IMR-90 (cell line): ENCODE measurements at regions not wholly inside any gene's neighbourhood (a gene's known extent, or its start where the extent isn't known, plus 50 kb on each side); places are given as distances from the start of the nearest gene placed in this dataset.

Experiments
- ATAC-seq: fragments of 200-7000 bp; cut with Tn5 transposase; 2 replicates; pipeline ENCODE4 v1.9.1; 2020; ENCODE audit warnings: low read depth, mild to moderate bottlenecking, moderate library complexity
- BruUV-seq: library from RNA; stranded (reverse); fragments of 400-500 nt; replicated peaks from 2 replicates; lab custom pipeline; 2021; lab: Mats Ljungman, UMichigan
- CTCF ChIA-PET: fragments of 300-600 bp; formaldehyde crosslinking; extraction: SDS; loops from one replicate; lab custom pipeline; 2021; ENCODE audit warnings: antibody characterized with exemption; lab: Yijun Ruan, JAX
- POLR2A ChIA-PET: fragments of 300-600 bp; sonication (Branson Sonifier 250); formaldehyde crosslinking; loops from one replicate; lab custom pipeline; 2022; ENCODE audit warnings: antibody characterized with exemption; ENCODE audit not compliant: unreplicated experiment; lab: Charles Lee
- DNase-seq: peaks from one replicate; pipeline ENCODE4 v3.0.0; 2013
- H2AFZ ChIP-seq: replicated peaks from 2 replicates; pipeline ENCODE3; 2013; ENCODE audit warnings: low read length, mild to moderate bottlenecking; ENCODE audit not compliant: poor library complexity
- H2AK5ac ChIP-seq: 2 replicates; pipeline ENCODE4 v1.6.1; 2013; ENCODE audit warnings: low read depth, low read length, inconsistent platforms
- H2AK9ac ChIP-seq: replicated peaks from 2 replicates; pipeline ENCODE3; 2013; ENCODE audit warnings: mild to moderate bottlenecking, low read depth, low read length, moderate library complexity; ENCODE audit not compliant: poor library complexity
- H2BK120ac ChIP-seq: 2 replicates; pipeline ENCODE4 v1.6.1; 2013; ENCODE audit warnings: low read depth, low read length, inconsistent platforms
- H2BK15ac ChIP-seq: 3 replicates; pipeline ENCODE4 v1.6.1; 2013; ENCODE audit warnings: low read depth, low read length, inconsistent platforms
- H2BK20ac ChIP-seq: 2 replicates; pipeline ENCODE4 v1.6.1; 2013; ENCODE audit warnings: low read depth, mild to moderate bottlenecking, inconsistent platforms, low read length, moderate library complexity
- H2BK5ac ChIP-seq: 2 replicates; pipeline ENCODE4 v1.6.1; 2013; ENCODE audit warnings: mild to moderate bottlenecking, low read depth, low read length, inconsistent platforms; ENCODE audit not compliant: poor library complexity, severe bottlenecking
- H3K14ac ChIP-seq: replicated peaks from 2 replicates; pipeline ENCODE4 v1.6.1; 2013; ENCODE audit warnings: low read depth, low read length, inconsistent platforms
- H3K18ac ChIP-seq: 2 replicates; pipeline ENCODE4 v1.6.1; 2013; ENCODE audit warnings: low read depth, low read length, control low read depth
- H3K23ac ChIP-seq: 2 replicates; pipeline ENCODE4 v1.6.1; 2013; ENCODE audit warnings: low read depth, low read length, inconsistent platforms
- H3K27ac ChIP-seq: 2 replicates; pipeline ENCODE4 v1.5.1; 2013; ENCODE audit warnings: mild to moderate bottlenecking, control low read depth, low read length; ENCODE audit not compliant: insufficient read depth
- H3K27me3 ChIP-seq: 2 replicates; pipeline ENCODE4 v1.6.1; 2013; ENCODE audit warnings: low read length; ENCODE audit not compliant: control insufficient read depth, insufficient read depth
- H3K36me3 ChIP-seq: 2 replicates; pipeline ENCODE4 v1.6.1; 2013; ENCODE audit warnings: low read length, mixed read lengths; ENCODE audit not compliant: control insufficient read depth, insufficient read depth
- H3K4ac ChIP-seq: 2 replicates; pipeline ENCODE4 v1.6.1; 2013; ENCODE audit warnings: low read depth, low read length, inconsistent platforms
- H3K4me1 ChIP-seq: 2 replicates; pipeline ENCODE4 v1.6.1; 2013; ENCODE audit warnings: low read length, mixed read lengths; ENCODE audit not compliant: control insufficient read depth, insufficient read depth
- H3K4me2 ChIP-seq: 2 replicates; pipeline ENCODE4 v1.6.1; 2013; ENCODE audit warnings: low read depth, mild to moderate bottlenecking, control low read depth, low read length, moderate library complexity
- H3K4me3 ChIP-seq: 2 replicates; pipeline ENCODE4 v1.5.1; 2013; ENCODE audit warnings: low read depth, mild to moderate bottlenecking, control low read depth, low read length, moderate library complexity; ENCODE audit not compliant: insufficient read depth
- H3K56ac ChIP-seq: 2 replicates; pipeline ENCODE4 v1.6.1; 2013; ENCODE audit warnings: low read length, inconsistent platforms; ENCODE audit not compliant: insufficient read depth; ENCODE audit errors: extremely low read depth
- H3K79me1 ChIP-seq, 2 experiments: 2 replicates each; pipeline ENCODE4 v1.6.1; 2013; ENCODE audit warnings: low read length in 2 of 2, inconsistent platforms in 1 of 2, low read depth in 1 of 2
- H3K9ac ChIP-seq: 2 replicates; pipeline ENCODE4 v1.6.1; 2013; ENCODE audit warnings: low read depth, low read length, control low read depth
- H3K9me1 ChIP-seq: 2 replicates; pipeline ENCODE4 v1.6.1; 2013; ENCODE audit warnings: low read length, inconsistent platforms; ENCODE audit not compliant: insufficient read depth
- H3K9me3 ChIP-seq: 2 replicates; pipeline ENCODE4 v1.6.1; 2013; ENCODE audit warnings: low read length; ENCODE audit not compliant: control insufficient read depth, insufficient read depth
- H4K20me1 ChIP-seq: 2 replicates; pipeline ENCODE4 v1.6.1; 2013; ENCODE audit warnings: low read length, inconsistent platforms; ENCODE audit not compliant: insufficient read depth
- H4K5ac ChIP-seq: 2 replicates; pipeline ENCODE4 v1.6.1; 2013; ENCODE audit warnings: mild to moderate bottlenecking, low read depth, low read length, control low read depth
- H4K8ac ChIP-seq, 2 experiments: 2 replicates each; pipeline ENCODE4 v1.6.1; 2013; ENCODE audit warnings: low read depth in 2 of 2, low read length in 2 of 2, control low read depth in 1 of 2, inconsistent platforms in 1 of 2
- H4K91ac ChIP-seq: 2 replicates; pipeline ENCODE4 v1.6.1; 2013; ENCODE audit warnings: low read depth, low read length, inconsistent platforms; ENCODE audit not compliant: insufficient read depth
- BHLHE40 ChIP-seq: fragments of 150-350 bp; IDR thresholded peaks from 2 replicates; pipeline ENCODE4 v1.6.1; 2016; ENCODE audit warnings: mild to moderate bottlenecking, low read depth, low read length
- CHD1 ChIP-seq: IDR thresholded peaks from 2 replicates; pipeline ENCODE4 v1.6.1; 2012; ENCODE audit warnings: low read depth, low read length, improper control_type of control experiment
- CTCF ChIP-seq: conservative IDR thresholded peaks from 2 replicates; pipeline ENCODE4 v1.5.1; 2012; ENCODE audit warnings: mild to moderate bottlenecking, low read depth, low read length, improper control_type of control experiment
- MAZ ChIP-seq: IDR thresholded peaks from 2 replicates; pipeline ENCODE4 v1.6.1; 2012; ENCODE audit warnings: low read depth, mild to moderate bottlenecking, low read length, improper control_type of control experiment, moderate library complexity, borderline replicate concordance
- NFE2L2 ChIP-seq: fragments of 150-350 bp; IDR thresholded peaks from 2 replicates; pipeline ENCODE4 v1.6.1; 2016; ENCODE audit warnings: low read depth, mild to moderate bottlenecking, low read length
- RAD21 ChIP-seq: IDR thresholded peaks from 2 replicates; pipeline ENCODE4 v1.6.1; 2012; ENCODE audit warnings: low read length, improper control_type of control experiment
- RCOR1 ChIP-seq: IDR thresholded peaks from 2 replicates; pipeline ENCODE4 v1.6.1; 2012; ENCODE audit warnings: mild to moderate bottlenecking, low read length, improper control_type of control experiment; ENCODE audit not compliant: insufficient replicate concordance
- USF2 ChIP-seq: fragments of 150-350 bp; IDR thresholded peaks from 2 replicates; pipeline ENCODE4 v1.6.1; 2017; ENCODE audit warnings: mild to moderate bottlenecking, antibody characterized with exemption, low read length, low read depth
- WGBS, 2 experiments: methylation state at CpG; one replicate each; pipeline versions ENCODE4 v1.1.5 to v1.1.7; 2013; ENCODE audit warnings: missing lambda C conversion rate in 2 of 2; ENCODE audit not compliant: insufficient read length in 1 of 2; ENCODE audit errors: extremely low coverage in 2 of 2; 5-methylcytosine and 5-hydroxymethylcytosine counted together
- dilution Hi-C: fragments of 300-500 bp; cut with HindIII; formaldehyde crosslinking; loops from one replicate; pipeline ENCODE4 v1.14.3; 2018; ENCODE audit warnings: low sequenced_read_pairs; ENCODE audit not compliant: unreplicated experiment
- in situ Hi-C: fragments of 300-500 bp; cut with MboI; formaldehyde crosslinking; loops from 3 replicates; pipeline ENCODE4 v1.14.3; 2019; ENCODE audit warnings: low sequenced_read_pairs, inconsistent platforms, mixed read lengths
- intact Hi-C: fragments of 100-400 bp; cut with micrococcal nuclease; formaldehyde crosslinking; loops from 2 replicates; pipeline ENCODE4 v1.10.0; 2022

- TF ChIP-seq CTCF (no peak), CHD1 (no peak), MAZ (no peak), RCOR1 (no peak), USF2 (no peak), RAD21 (no peak), NFE2L2 (no peak), BHLHE40 (no peak)
- no peak overlapping the region for H2BK20ac ChIP-seq
- H3K36me3 ChIP-seq, result no peaks in the 10 kb centered on the region
- H3K9me3 ChIP-seq, result peaks cover 34% of the 10 kb centered on the region
- DNase-seq (no peak), ATAC-seq (no peak)
- POLR2A ChIA-PET, result no interaction called here
- no peak overlapping the region for H3K14ac ChIP-seq
- no peak overlapping the region for H2AK5ac ChIP-seq
- H4K20me1 ChIP-seq, result no peaks in the 10 kb centered on the region
- no peak overlapping the region for H4K8ac ChIP-seq
- H3K4me3 ChIP-seq, result no peak overlapping the region
- no peaks in the 10 kb centered on the region for H3K9me1 ChIP-seq
- H4K5ac ChIP-seq, result no peak overlapping the region
- H3K4me1 ChIP-seq, result no peaks in the 10 kb centered on the region
- H2BK5ac ChIP-seq, result no peak overlapping the region
- BruUV-seq, result no TSS peak
- H3K23ac ChIP-seq, result no peak overlapping the region
- H3K27me3 ChIP-seq, result no peaks in the 10 kb centered on the region
- no peak overlapping the region for H3K27ac ChIP-seq
- no peak overlapping the region for H2BK15ac ChIP-seq
- WGBS, 2 experiments, result no CpG with 5 or more reads among the region's 7 CpGs
- CTCF ChIA-PET, result no interaction called here
- no peak overlapping the region for H2BK120ac ChIP-seq
- no peaks in the 10 kb centered on the region for H3K79me1 ChIP-seq
- H3K56ac ChIP-seq, result no peak overlapping the region
- no peak overlapping the region for H2AK9ac ChIP-seq
- no peak overlapping the region for H3K4me2 ChIP-seq
- H3K9ac ChIP-seq, result no peak overlapping the region
- no peak overlapping the region for H2AFZ ChIP-seq
- intact Hi-C loops (no loop called here), dilution Hi-C loops (no loop called here), in situ Hi-C loops (no loop called here)
- H4K91ac ChIP-seq, result no peak overlapping the region
- no peak overlapping the region for H3K18ac ChIP-seq
- H3K4ac ChIP-seq, result no peak overlapping the region
Observed at GRCh38 chr7:57348646-57349269, 101.2 kb upstream of the ZNF716 start.
